ENCODE measurements at regions not wholly inside any gene's neighbourhood (a gene's known extent, or its start where the extent isn't known, plus 50 kb on each side); places are given as distances from the start of the nearest gene placed in this dataset.

GRCh38 chr16:86120201-86121192 lies 221.5 kb downstream of the IRF8 start:
- no peak overlapping the region for H3K9ac ChIP-seq (ENCODE audit: low read depth in 1 of 2, low read length in 2 of 2)
- H3K36me3 ChIP-seq (ENCODE audit: control insufficient read depth in 1 of 2, insufficient read depth in 2 of 2, low read length in 2 of 2) = no peaks in the 10 kb centered on the region
- H3K27me3 ChIP-seq (ENCODE audit: control insufficient read depth in 1 of 2, insufficient read depth in 2 of 2, low read length in 2 of 2) = peaks cover 0 to 7% of the 10 kb centered on the region in 2 donors
- no peaks in the 10 kb centered on the region for H3K4me1 ChIP-seq (ENCODE audit: control insufficient read depth in 1 of 2, insufficient read depth in 2 of 2, low read length in 2 of 2)
- no peak overlapping the region for H3K4me3 ChIP-seq (ENCODE audit: low read depth in 1 of 2, low read length in 2 of 2)
- no peaks in the 10 kb centered on the region for H3K9me3 ChIP-seq (ENCODE audit: control insufficient read depth in 1 of 2, low read length in 2 of 2)
- H3K27ac ChIP-seq (ENCODE audit: low read depth, low read length) = no peak overlapping the region

GRCh38 chr16:86121374-86122010 lies 222.5 kb downstream of the IRF8 start:
- H3K9me3 ChIP-seq (ENCODE audit: control insufficient read depth in 1 of 2, low read length in 2 of 2) = no peaks in the 10 kb centered on the region
- no peak overlapping the region for H3K9ac ChIP-seq (ENCODE audit: low read depth in 1 of 2, low read length in 2 of 2)
- H3K27ac ChIP-seq (ENCODE audit: low read depth, low read length) = no peak overlapping the region
- H3K4me1 ChIP-seq (ENCODE audit: control insufficient read depth in 1 of 2, insufficient read depth in 2 of 2, low read length in 2 of 2) = no peaks in the 10 kb centered on the region
- no peak overlapping the region for H3K4me3 ChIP-seq (ENCODE audit: low read depth in 1 of 2, low read length in 2 of 2)
- peaks cover 0 to 7% of the 10 kb centered on the region in 2 donors for H3K27me3 ChIP-seq (ENCODE audit: control insufficient read depth in 1 of 2, insufficient read depth in 2 of 2, low read length in 2 of 2)
- no peaks in the 10 kb centered on the region for H3K36me3 ChIP-seq (ENCODE audit: control insufficient read depth in 1 of 2, insufficient read depth in 2 of 2, low read length in 2 of 2)

GRCh38 chr16:86122681-86123342 lies 223.8 kb downstream of the IRF8 start:
- Histone ChIP-seq H3K9ac (ENCODE audit: low read depth in 1 of 2, low read length in 2 of 2) (no peak overlapping the region), H3K27ac (ENCODE audit: low read depth, low read length) (no peak overlapping the region), H3K4me3 (ENCODE audit: low read depth in 1 of 2, low read length in 2 of 2) (no peak overlapping the region), H3K9me3 (ENCODE audit: control insufficient read depth in 1 of 2, low read length in 2 of 2) (no peaks in the 10 kb centered on the region), H3K4me1 (ENCODE audit: control insufficient read depth in 1 of 2, insufficient read depth in 2 of 2, low read length in 2 of 2) (no peaks in the 10 kb centered on the region), H3K27me3 (ENCODE audit: control insufficient read depth in 1 of 2, insufficient read depth in 2 of 2, low read length in 2 of 2) (peaks cover 0 to 7% of the 10 kb centered on the region in 2 donors), H3K36me3 (ENCODE audit: control insufficient read depth in 1 of 2, insufficient read depth in 2 of 2, low read length in 2 of 2) (no peaks in the 10 kb centered on the region)

GRCh38 chr16:86124321-86124720 lies 225.4 kb downstream of the IRF8 start:
- Histone ChIP-seq H3K4me3 (ENCODE audit: low read depth in 1 of 2, low read length in 2 of 2) (no peak overlapping the region), H3K9me3 (ENCODE audit: control insufficient read depth in 1 of 2, low read length in 2 of 2) (no peaks in the 10 kb centered on the region), H3K27me3 (ENCODE audit: control insufficient read depth in 1 of 2, insufficient read depth in 2 of 2, low read length in 2 of 2) (peaks cover 0 to 7% of the 10 kb centered on the region in 2 donors), H3K4me1 (ENCODE audit: control insufficient read depth in 1 of 2, insufficient read depth in 2 of 2, low read length in 2 of 2) (no peaks in the 10 kb centered on the region), H3K9ac (ENCODE audit: low read depth in 1 of 2, low read length in 2 of 2) (no peak overlapping the region), H3K36me3 (ENCODE audit: control insufficient read depth in 1 of 2, insufficient read depth in 2 of 2, low read length in 2 of 2) (no peaks in the 10 kb centered on the region), H3K27ac (ENCODE audit: low read depth, low read length) (no peak overlapping the region)

- H3K9ac ChIP-seq (ENCODE audit: low read depth in 1 of 2, low read length in 2 of 2) = no peak overlapping the region
- H3K27ac ChIP-seq (ENCODE audit: low read depth, low read length) = no peak overlapping the region
- no peaks in the 10 kb centered on the region for H3K36me3 ChIP-seq (ENCODE audit: control insufficient read depth in 1 of 2, insufficient read depth in 2 of 2, low read length in 2 of 2)
- no peaks in the 10 kb centered on the region for H3K4me1 ChIP-seq (ENCODE audit: control insufficient read depth in 1 of 2, insufficient read depth in 2 of 2, low read length in 2 of 2)
- peaks cover 0 to 3% of the 10 kb centered on the region in 2 donors for H3K27me3 ChIP-seq (ENCODE audit: control insufficient read depth in 1 of 2, insufficient read depth in 2 of 2, low read length in 2 of 2)
- H3K9me3 ChIP-seq (ENCODE audit: control insufficient read depth in 1 of 2, low read length in 2 of 2) = no peaks in the 10 kb centered on the region
- no peak overlapping the region for H3K4me3 ChIP-seq (ENCODE audit: low read depth in 1 of 2, low read length in 2 of 2)
These were observed 227.9 kb downstream of the IRF8 start for GRCh38 chr16:86126891-86127290.

GRCh38 chr16:86127366-86127765 lies 228.4 kb downstream of the IRF8 start:
- Histone ChIP-seq H3K9me3 (ENCODE audit: control insufficient read depth in 1 of 2, low read length in 2 of 2) (no peaks in the 10 kb centered on the region), H3K4me1 (ENCODE audit: control insufficient read depth in 1 of 2, insufficient read depth in 2 of 2, low read length in 2 of 2) (no peaks in the 10 kb centered on the region), H3K27me3 (ENCODE audit: control insufficient read depth in 1 of 2, insufficient read depth in 2 of 2, low read length in 2 of 2) (no peaks in the 10 kb centered on the region), H3K4me3 (ENCODE audit: low read depth in 1 of 2, low read length in 2 of 2) (no peak overlapping the region), H3K27ac (ENCODE audit: low read depth, low read length) (no peak overlapping the region), H3K9ac (ENCODE audit: low read depth in 1 of 2, low read length in 2 of 2) (no peak overlapping the region), H3K36me3 (ENCODE audit: control insufficient read depth in 1 of 2, insufficient read depth in 2 of 2, low read length in 2 of 2) (no peaks in the 10 kb centered on the region)

- Histone ChIP-seq H3K9me3 (ENCODE audit: control insufficient read depth in 1 of 2, low read length in 2 of 2) (no peaks in the 10 kb centered on the region), H3K4me1 (ENCODE audit: control insufficient read depth in 1 of 2, insufficient read depth in 2 of 2, low read length in 2 of 2) (no peaks in the 10 kb centered on the region), H3K36me3 (ENCODE audit: control insufficient read depth in 1 of 2, insufficient read depth in 2 of 2, low read length in 2 of 2) (no peaks in the 10 kb centered on the region), H3K27ac (ENCODE audit: low read depth, low read length) (no peak overlapping the region), H3K4me3 (ENCODE audit: low read depth in 1 of 2, low read length in 2 of 2) (no peak overlapping the region), H3K27me3 (ENCODE audit: control insufficient read depth in 1 of 2, insufficient read depth in 2 of 2, low read length in 2 of 2) (no peaks in the 10 kb centered on the region), H3K9ac (ENCODE audit: low read depth in 1 of 2, low read length in 2 of 2) (no peak overlapping the region)
These were observed 229.3 kb downstream of the IRF8 start for GRCh38 chr16:86128246-86128645.

- Histone ChIP-seq H3K4me1 (ENCODE audit: control insufficient read depth in 1 of 2, insufficient read depth in 2 of 2, low read length in 2 of 2) (no peaks in the 10 kb centered on the region), H3K4me3 (ENCODE audit: low read depth in 1 of 2, low read length in 2 of 2) (no peak overlapping the region), H3K36me3 (ENCODE audit: control insufficient read depth in 1 of 2, insufficient read depth in 2 of 2, low read length in 2 of 2) (no peaks in the 10 kb centered on the region), H3K27me3 (ENCODE audit: control insufficient read depth in 1 of 2, insufficient read depth in 2 of 2, low read length in 2 of 2) (no peaks in the 10 kb centered on the region), H3K9me3 (ENCODE audit: control insufficient read depth in 1 of 2, low read length in 2 of 2) (no peaks in the 10 kb centered on the region), H3K27ac (ENCODE audit: low read depth, low read length) (no peak overlapping the region), H3K9ac (ENCODE audit: low read depth in 1 of 2, low read length in 2 of 2) (no peak overlapping the region)
These were observed 230.6 kb downstream of the IRF8 start for GRCh38 chr16:86129541-86129940.

GRCh38 chr16:86133377-86133776 lies 234.4 kb downstream of the IRF8 start:
- Histone ChIP-seq H3K9me3 (ENCODE audit: control insufficient read depth in 1 of 2, low read length in 2 of 2) (no peaks in the 10 kb centered on the region), H3K27me3 (ENCODE audit: control insufficient read depth in 1 of 2, insufficient read depth in 2 of 2, low read length in 2 of 2) (no peaks in the 10 kb centered on the region), H3K27ac (ENCODE audit: low read depth, low read length) (no peak overlapping the region), H3K36me3 (ENCODE audit: control insufficient read depth in 1 of 2, insufficient read depth in 2 of 2, low read length in 2 of 2) (no peaks in the 10 kb centered on the region), H3K4me1 (ENCODE audit: control insufficient read depth in 1 of 2, insufficient read depth in 2 of 2, low read length in 2 of 2) (no peaks in the 10 kb centered on the region), H3K9ac (ENCODE audit: low read depth in 1 of 2, low read length in 2 of 2) (no peak overlapping the region), H3K4me3 (ENCODE audit: low read depth in 1 of 2, low read length in 2 of 2) (no peak overlapping the region)

- no peak overlapping the region for H3K9ac ChIP-seq (ENCODE audit: low read depth in 1 of 2, low read length in 2 of 2)
- H3K4me3 ChIP-seq (ENCODE audit: low read depth in 1 of 2, low read length in 2 of 2) = no peak overlapping the region
- H3K36me3 ChIP-seq (ENCODE audit: control insufficient read depth in 1 of 2, insufficient read depth in 2 of 2, low read length in 2 of 2) = no peaks in the 10 kb centered on the region
- no peaks in the 10 kb centered on the region for H3K4me1 ChIP-seq (ENCODE audit: control insufficient read depth in 1 of 2, insufficient read depth in 2 of 2, low read length in 2 of 2)
- H3K27me3 ChIP-seq (ENCODE audit: control insufficient read depth in 1 of 2, insufficient read depth in 2 of 2, low read length in 2 of 2) = no peaks in the 10 kb centered on the region
- no peaks in the 10 kb centered on the region for H3K9me3 ChIP-seq (ENCODE audit: control insufficient read depth in 1 of 2, low read length in 2 of 2)
- no peak overlapping the region for H3K27ac ChIP-seq (ENCODE audit: low read depth, low read length)
These were observed 234.9 kb downstream of the IRF8 start for GRCh38 chr16:86133847-86134375.
